PFSK-1 (cell line): ENCODE measurements at regions not wholly inside any gene's neighbourhood (a gene's known extent, or its start where the extent isn't known, plus 50 kb on each side); places are given as distances from the start of the nearest gene placed in this dataset.

Source experiments
- POLR2AphosphoS5 ChIP-seq: IDR thresholded peaks from 2 replicates; pipeline ENCODE4 v1.6.1; 2012; ENCODE audit warnings: low read depth, mild to moderate bottlenecking, control low read depth, low read length, moderate library complexity
- SIN3A ChIP-seq: IDR thresholded peaks from 2 replicates; pipeline ENCODE4 v1.6.1; 2012; ENCODE audit warnings: mild to moderate bottlenecking, low read length, moderate library complexity, borderline replicate concordance; ENCODE audit not compliant: insufficient read depth
- TF ChIP-seq, protein P1 (sequence below), 2 experiments: IDR thresholded peaks; 2 replicates each; pipeline versions ENCODE4 v1.6.1 to v1.8.0; 2011 to 2012; ENCODE audit warnings: low read depth in 2 of 2, low read length in 2 of 2, control low read depth in 1 of 2, inconsistent platforms in 1 of 2, mild to moderate bottlenecking in 1 of 2, moderate library complexity in 1 of 2; ENCODE audit not compliant: insufficient read depth in 1 of 2

GRCh38 chr15:35137190-35137574 is 52.1 kb upstream of the NANOGP8 start:
- TF ChIP-seq, protein P1, sequence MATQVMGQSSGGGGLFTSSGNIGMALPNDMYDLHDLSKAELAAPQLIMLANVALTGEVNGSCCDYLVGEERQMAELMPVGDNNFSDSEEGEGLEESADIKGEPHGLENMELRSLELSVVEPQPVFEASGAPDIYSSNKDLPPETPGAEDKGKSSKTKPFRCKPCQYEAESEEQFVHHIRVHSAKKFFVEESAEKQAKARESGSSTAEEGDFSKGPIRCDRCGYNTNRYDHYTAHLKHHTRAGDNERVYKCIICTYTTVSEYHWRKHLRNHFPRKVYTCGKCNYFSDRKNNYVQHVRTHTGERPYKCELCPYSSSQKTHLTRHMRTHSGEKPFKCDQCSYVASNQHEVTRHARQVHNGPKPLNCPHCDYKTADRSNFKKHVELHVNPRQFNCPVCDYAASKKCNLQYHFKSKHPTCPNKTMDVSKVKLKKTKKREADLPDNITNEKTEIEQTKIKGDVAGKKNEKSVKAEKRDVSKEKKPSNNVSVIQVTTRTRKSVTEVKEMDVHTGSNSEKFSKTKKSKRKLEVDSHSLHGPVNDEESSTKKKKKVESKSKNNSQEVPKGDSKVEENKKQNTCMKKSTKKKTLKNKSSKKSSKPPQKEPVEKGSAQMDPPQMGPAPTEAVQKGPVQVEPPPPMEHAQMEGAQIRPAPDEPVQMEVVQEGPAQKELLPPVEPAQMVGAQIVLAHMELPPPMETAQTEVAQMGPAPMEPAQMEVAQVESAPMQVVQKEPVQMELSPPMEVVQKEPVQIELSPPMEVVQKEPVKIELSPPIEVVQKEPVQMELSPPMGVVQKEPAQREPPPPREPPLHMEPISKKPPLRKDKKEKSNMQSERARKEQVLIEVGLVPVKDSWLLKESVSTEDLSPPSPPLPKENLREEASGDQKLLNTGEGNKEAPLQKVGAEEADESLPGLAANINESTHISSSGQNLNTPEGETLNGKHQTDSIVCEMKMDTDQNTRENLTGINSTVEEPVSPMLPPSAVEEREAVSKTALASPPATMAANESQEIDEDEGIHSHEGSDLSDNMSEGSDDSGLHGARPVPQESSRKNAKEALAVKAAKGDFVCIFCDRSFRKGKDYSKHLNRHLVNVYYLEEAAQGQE (IDR thresholded peaks at IDR 0.05; ENCODE audit: insufficient read depth in 1 of 2, low read depth in 2 of 2, low read length in 2 of 2) = no peak
- no peak for TF ChIP-seq SIN3A
- no peak for TF ChIP-seq POLR2AphosphoS5
